NCI-H2081 (cell line): ENCODE measurements at regions not wholly inside any gene's neighbourhood (a gene's known extent, or its start where the extent isn't known, plus 50 kb on each side); places are given as distances from the start of the nearest gene placed in this dataset.
"Not testable (repeated sequence)": the region's sequence is repeated elsewhere in the genome, so short reads cannot be mapped to it uniquely, and the experiment has no call there.

Experiments used
- DNase-seq, 2 experiments: peaks; one replicate each; lab custom pipeline; 2025; lab: John Stamatoyannopoulos, UW

DNA sequence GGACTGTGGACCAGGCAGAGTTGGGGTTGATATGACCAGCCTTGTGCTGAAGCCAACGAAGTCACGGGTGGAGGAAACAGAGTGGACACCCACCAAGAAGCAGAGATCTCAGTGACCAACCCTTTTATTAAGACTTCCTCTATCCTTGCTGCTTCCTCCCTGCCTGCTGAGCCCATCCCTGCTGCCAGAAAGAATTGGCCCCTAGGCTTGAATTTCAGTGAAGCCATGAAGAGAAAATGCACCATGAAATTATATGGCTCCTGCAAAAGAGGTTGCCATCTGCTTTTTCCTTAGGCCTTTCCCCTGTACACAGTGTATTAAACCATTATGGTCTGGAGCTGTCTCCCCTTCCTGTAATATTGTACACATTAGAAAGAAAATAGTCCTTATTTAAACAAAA is 246.7 kb downstream of the HS3ST3B1 start:
- DNase-seq = no peak

DNA sequence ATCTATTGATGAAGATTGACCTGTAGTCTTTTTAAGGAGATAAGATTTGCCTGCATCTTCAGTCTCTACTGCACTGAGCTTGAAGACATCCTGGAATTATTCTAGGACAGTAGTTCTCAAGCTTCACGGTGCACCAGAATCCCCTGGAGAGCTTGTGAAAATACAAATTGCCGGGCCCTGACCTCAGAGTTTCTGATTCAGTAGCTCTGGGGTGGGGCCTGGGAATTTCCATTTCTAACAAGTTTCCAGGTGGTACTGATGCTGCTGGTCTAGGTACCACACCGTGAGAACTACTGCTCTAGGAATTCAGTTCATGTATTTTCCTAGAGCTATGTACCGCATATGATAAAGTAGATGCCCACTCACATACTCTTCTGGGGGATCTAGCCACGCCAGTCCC is 246.1 kb downstream of the HS3ST3B1 start:
- no peak for DNase-seq

DNA sequence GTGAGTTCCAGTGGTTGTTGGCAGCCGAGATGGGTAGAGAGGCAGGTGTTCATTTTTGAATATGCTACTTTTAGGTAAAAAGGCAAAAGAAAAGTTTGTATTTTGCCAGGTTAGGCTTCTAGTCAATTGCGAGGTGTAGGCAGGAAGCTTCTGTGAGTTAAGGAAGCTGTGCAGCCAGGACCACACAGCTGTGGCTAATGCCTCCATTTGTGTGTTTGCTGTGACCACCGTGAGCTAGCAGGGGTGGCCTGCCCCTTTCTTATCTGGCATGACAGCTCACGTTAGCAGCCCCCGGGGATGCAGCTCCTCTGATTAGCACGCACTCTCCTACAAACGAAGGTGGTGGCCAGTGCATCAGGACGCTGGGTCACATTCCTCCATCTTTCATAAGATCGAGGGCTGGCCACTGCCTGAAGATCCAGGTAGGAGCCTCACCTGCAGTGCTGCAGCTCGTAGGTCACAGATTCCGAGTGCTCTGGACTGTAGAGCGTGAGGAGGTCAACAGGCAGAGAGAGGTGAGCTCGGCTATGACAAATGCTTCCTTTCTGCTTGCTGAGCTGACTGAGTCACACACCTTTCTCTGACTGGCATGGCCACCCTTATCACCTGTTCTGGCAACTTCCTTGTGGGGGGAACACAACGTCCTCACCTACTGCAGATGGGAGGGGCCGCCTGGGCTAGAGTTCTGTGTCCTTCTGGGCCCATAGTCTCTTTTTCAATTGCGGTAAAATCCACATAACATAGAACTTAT is 244.4 kb downstream of the HS3ST3B1 start:
- DNase-seq = no peak

DNA sequence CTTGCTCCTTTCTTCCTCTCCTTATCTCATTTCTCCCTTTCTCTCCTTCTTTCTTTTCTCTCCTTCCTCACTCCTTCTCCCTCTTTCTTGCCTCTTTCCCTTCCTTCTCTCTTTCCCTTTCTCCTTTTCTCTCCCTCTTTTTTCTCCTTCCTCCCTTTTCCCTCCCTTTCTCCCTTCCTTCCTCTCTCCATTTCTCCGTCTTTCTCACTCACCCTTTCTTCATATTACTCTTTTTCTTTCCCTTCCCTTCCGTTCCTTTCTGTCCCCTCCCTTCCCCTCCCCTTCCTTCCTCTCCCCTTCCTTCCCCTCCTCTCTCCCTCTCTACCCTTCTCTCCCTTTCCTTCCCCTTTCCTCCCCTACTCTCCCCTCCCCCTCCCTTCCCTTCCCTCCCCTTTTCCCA is 240.8 kb downstream of the HS3ST3B1 start:
- no peak for DNase-seq

DNA sequence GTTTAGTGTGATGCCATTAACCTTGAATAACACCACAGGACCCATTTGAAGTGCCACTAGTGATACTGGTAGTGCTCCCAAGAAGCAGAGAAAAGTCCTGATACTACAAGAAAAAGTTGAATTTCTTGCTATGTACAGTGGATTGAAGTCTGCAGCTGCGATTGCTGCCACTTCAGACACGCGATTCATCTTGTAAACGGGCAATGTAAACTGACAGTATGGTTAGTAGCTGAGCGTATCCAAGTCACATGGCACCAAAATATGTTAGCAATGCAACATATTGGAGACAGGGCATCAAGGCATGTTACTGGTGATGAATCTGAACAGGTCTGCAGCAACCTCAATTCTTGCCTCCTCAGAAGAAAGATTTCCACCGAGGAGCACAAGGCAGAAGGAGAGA is 238.9 kb downstream of the HS3ST3B1 start:
- DNase-seq = no peak

DNA sequence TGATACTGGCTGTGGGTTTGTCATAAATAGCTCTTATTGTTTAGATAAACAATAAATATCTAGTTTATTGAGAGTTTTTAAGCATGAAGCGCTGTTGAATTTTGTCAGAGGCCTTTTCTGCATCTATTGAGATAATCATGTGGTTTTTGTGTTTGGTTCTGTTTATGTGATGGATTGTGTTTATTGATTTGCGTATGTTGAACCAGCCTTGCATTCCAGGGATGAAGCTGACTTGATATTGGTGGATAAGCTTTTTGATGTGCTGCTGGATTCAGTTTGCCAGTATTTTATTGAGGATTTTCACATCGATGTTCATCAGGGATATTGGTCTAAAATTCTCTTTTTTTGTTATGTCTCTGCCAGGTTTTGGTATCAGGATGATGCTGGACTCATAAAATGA is 231.4 kb downstream of the HS3ST3B1 start:
- DNase-seq = not testable (repeated sequence)

DNA sequence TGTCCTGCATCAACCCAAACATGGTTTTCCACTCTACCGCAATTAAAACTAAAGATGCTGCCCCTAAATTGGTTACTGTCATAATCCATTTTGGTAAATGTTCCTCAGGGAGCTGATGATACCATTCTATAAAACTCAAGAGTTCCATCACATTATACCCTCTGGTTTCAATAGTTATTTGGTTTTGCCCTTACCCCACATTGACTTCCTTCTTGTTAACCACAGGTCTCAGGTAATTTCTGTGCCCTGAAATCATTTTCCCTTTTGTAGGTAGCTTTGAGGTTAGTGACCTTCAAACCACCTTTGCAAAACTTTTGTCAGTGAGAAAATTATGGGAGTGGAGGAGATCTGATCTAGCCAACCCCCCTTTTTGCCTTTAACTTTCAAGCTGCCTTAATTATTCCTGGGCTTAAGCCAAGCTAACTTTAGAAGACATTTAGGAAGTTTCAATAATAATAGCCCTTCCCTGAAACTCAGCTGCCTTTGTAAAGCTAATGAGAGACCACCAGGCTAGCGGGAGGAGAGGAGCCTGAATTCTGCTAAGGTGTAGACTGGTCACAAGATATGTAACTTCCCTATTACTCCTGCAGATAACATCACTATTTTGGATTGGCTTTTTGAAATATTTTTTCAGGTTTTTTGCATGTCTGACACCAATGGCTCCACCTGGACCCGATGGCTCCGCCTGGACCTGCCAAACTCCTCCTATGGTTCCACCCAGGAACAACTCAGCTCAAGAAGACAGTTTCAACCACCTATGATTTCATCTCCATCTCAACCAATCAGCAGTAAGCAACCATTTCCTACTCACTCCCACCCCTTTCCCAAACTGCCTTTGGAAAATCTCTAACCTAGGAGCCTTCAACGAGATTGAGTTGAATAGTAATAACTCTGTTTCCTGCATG is 224.9 kb downstream of the HS3ST3B1 start:
- no peak for DNase-seq

DNA sequence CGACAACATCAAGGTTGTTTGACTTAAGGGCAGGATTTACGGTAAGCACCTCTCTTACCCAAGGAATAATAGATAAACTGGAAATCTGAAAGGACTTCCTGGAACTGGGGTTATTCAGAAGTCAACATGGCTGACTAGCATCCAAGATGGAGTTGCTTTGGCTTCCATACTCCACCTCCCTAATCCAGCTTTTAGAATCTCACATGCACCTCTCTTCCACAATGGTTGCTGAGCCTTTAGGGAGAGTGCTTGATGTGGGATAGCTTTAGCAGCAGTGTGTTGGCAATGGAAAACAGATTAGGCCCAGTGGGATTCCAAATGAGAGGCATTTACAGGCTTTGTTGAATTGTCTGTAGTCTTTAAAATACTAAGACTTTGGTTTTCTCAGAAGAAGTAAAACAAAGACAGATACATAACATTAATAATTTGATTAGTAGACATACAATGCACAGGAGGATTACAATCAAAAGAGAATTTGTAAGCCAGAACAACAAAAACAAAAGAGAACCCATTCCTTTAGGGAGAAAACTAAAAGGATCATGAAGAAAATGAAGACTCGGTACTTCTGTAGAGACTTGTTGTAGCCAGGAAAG is 222.0 kb downstream of the HS3ST3B1 start:
- no peak for DNase-seq

DNA sequence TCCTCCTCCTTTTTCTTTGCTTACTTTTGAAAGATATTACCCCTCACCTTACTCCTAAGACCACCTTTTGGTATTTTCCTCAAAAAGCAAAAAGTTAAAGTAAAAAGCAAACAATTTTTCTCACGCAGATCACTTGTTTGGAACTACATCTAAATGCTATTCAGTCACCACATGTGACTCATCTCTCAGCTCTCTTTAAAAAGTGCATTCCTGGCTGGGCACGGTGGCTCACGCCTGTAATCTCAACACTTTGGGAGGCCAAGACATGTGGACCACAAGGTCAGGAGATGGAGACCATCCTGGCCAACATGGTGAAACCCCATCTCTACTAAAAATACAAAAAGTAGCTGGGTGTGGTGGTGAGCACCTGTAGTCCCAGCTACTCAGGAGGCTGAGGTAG is 218.0 kb downstream of the HS3ST3B1 start:
- not testable (repeated sequence) for DNase-seq

DNA sequence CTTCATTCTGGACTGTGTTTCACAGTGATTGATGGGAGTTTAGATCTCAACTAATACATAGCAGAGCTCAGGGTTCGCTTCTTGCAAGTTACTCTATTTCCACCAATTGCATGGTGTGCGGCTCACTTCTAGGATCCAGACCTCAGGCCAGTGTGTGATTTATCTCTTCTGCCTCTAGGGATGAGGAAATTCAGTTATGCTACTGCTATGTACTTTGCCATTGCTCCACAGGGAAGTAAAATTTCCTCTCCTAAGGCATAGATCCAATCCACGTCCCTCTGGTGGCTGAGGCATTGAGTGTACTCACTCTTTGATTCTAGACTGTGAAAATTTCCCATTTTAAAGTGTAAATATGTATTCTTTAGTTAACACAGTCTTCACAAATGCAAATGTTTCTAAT is 214.1 kb downstream of the HS3ST3B1 start:
- no peak for DNase-seq

DNA sequence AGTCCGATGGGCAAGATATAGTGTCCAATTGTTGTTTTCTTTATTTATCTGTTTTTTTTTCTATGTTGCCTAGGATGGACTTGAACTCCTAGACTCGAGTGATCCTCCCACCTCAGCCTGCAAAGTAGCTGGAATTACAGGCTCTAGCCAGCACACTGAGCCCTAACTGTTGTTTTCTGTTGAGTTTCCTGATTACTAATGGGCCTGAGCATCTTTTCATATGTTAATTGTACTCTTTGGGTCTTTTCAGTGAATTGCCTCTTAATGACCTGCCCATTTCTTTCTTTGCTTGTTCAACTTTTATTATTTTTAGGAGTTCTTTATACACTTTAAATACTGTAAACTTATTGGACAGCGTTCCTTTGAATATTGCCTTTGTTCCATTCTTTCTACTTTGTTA is 213.0 kb downstream of the HS3ST3B1 start:
- DNase-seq = no peak

DNA sequence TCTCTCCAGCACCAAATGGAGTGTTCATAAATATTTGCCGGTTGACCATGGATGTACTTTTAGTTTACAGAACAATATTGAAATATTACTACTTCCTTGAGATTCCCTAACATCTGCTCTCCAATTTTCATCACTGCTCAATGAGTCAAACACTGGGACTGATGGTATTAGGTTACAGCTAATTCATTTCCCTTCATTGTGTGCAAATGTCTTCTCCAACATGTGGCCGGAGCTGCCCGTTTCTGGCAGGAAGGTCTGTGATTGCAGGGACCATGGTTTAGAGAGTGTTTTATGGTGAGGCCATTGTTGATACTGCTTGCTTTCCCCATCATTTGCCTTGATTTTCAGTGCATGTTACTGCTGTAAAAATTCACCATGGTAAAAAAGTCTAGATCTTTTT is 209.3 kb downstream of the HS3ST3B1 start:
- no peak for DNase-seq

DNA sequence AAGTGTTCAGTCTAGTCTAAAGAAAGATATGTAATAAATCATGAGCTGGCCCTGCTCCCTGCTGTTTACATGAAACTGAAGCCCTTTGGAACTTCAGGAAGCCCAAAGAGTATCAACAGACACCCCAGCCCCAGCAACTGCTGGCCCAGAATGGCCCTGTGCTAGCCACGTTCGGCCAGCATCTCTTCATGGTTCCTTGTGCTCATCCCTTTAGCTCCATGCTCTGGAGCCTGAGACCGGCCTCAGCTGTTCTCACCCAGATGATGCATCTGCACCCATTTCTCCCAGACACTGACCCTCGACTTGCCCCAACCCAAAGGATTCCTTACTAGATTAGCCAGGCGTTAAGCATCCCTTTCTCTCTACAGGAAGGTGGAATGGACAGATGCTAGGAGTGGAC is 207.3 kb downstream of the HS3ST3B1 start:
- no peak for DNase-seq

DNA sequence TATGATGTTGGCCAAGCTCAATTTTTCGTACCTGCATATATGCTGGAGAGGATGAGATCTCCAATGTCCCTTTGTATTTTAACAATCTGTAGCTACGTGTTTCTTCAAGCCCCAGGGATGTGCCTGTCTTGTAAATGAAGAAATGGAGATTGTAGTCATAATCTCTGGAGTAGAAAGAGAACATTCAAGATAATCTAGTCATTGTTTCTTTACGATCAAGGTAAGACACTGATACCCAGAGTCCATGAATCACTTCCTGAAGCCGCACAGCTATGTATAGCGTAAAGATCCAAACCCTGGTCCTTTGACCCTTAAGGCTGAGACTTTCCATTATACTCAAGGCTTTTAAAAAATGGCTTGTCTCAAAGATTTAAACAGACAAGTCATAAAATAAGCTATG is 205.5 kb downstream of the HS3ST3B1 start:
- DNase-seq = no peak

DNA sequence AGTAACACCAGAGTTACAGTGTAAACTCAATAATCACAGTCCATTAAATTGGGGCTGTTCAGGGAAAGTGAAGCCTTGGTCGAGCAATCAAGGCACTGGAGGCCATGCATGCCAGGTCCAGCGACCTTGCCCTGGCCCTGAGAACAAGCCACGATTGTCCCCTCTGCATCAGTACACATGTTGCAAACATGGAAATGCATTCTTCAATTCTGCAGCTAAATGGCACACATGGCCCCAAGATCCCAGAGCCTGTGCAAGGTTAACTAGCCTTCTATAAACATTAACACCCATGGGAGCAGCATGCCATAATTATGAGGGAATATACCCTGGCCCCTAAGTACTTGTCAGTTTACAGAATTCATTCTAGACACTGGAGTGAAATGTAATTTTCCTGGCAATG is 204.7 kb downstream of the HS3ST3B1 start:
- no peak for DNase-seq

DNA sequence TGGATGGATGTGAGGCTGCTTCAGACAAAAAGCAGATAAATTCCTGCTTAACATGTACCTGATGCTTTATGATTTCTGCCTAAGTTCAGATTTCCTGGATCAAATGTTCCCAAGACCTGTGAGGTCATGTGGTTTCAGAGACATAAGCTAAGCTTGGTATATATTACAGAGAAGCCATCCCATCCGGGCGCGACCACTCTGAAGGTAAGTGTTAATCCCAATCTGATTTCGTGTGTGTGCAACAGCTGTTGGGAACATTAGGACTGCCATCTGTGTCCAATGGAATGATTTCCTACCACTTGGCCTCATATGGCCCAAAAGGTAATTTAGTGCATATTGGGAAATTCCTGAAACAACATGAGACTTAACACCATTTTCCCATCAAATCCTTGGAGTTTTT is 199.1 kb downstream of the HS3ST3B1 start:
- DNase-seq = no peak

DNA sequence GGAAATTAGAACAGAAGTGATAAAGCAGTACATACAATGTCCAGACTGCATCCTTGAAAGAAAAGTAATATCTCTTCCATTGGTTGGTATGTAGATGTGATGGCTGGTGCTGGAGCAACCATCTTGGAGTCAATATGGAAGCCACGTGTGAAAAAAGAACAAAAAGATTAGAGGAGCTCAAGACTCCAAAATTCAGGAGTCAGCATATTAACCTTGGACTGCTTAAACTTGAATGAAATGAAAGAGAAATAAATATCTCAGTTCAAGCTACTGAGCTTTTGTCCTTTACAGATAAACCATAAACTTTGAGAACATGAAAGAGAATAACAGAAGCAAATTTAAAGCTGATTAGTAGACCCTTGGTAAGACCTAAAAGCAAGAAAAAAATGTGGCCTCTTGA is 197.9 kb downstream of the HS3ST3B1 start:
- DNase-seq = no peak

DNA sequence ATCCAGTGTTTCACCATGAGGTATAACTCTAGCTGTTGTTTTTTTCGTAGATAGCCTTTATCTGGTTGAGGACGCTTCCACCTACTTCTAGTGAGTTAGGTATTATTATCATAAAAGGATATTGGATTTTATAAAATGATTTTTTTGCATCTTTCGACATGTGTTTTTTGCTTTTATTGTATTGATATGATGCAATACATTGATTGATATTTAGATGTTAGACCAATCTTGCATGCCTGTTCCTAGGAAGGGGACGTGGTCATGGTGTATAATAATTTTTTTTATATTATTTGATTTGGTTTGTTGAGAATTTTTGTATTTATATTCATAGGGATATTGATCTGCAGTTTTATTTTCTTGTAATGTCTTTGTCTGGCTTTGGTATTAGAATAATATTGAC is 193.3 kb downstream of the HS3ST3B1 start:
- no peak for DNase-seq

DNA sequence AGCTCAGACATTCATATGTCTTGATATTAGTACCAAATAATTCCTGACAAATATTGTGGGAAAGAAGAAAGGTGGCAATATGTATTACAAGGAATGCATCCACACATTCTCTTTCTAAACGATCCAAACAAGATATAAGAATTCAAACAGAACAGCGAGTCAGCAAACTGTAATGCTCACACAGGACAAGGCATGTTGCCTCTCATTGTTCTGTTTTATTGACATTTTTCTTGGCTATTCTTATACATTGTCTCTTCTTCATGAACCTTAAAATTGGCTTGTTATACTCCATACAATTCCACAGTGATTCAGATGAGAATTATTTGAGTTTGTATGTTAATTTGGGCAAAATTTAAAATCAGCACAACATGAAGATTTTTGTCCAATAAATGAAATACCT is 189.1 kb downstream of the HS3ST3B1 start:
- DNase-seq = no peak

DNA sequence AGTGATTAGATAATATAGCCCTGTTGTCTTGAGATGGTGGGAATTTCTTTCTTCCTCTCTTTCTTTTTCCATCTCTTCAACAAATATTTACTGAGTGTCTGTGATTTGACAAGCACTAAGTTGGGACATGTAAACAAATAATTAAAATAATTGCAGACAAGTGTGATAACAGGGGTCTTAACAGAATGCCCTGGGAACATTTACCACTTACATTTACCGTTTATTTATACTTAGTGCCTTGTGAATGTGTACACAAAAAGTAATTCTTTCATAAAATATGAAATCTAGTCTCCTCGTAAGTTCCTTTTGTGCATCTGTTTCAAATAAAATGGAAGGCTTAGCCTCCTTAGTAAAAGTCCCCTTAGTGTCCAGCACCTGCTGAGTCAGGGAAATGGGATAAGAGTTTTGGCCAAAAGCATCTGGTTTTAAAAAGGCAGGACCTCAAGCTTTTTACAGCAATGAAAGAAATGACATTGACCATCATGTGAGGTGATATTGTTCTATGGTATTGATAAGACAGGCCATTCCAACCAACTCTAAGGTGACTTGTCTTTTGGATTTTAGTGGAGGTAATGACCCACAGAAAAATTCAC is 188.2 kb downstream of the HS3ST3B1 start:
- DNase-seq = no peak

DNA sequence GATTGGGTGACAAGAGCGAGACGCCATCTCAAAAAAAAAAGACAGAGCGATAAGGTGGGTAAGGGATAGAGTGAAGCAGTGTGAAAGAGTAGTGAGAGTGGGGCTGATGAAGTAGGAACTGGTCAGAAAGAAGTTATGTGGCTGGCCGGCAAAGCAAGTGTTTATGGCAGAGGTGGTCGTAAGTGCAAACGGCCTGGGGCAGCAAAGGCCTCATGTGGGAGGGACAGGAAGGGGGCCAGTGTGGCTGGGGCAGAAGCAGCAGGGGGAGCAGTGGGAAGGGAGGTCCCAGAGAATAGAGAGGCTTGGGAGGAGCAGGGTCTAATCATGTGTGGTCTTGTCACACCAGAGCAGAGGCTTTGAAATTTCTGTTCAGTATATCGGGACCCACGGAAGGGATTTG is 186.2 kb downstream of the HS3ST3B1 start:
- no peak for DNase-seq

DNA sequence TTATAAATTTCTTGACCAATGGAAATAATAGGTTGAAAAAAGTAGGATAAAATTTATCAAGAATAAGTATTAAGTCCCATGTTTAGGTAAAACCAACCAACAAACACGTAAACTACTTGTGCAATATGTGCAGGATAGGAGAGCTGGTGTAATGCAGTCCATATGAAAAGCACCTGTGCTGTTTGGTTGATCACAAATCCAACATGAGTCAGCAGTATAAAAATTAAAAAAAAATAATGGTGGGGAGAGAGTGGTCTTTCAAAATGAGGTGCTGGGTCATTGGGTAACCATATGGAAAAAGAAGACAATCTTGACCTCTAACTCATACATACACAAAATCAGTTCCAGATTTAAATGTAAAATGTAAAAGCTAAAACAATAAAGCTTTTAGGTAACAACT is 181.8 kb downstream of the HS3ST3B1 start:
- DNase-seq = no peak

DNA sequence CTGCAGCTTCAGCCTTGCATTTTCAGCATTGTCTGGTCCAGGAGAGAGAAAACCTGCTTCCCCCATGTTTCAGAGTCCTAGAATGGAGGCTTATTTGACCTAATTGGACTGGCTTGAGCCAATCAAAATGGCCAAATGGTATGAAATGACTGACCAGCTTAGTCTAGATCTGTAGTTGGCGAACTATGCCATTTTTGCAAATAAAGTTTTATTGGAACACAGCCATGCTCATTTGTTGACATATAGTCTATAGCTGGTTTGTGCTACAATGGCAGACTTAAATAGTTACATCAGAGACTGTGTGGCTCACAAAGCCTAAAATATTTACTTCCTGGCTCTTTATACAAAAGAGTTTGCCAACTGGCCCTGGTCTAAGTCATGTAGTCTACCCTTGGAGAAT is 180.8 kb downstream of the HS3ST3B1 start:
- no peak for DNase-seq
